HG03175 (cell line): ENCODE measurements at regions not wholly inside any gene's neighbourhood (a gene's known extent, or its start where the extent isn't known, plus 50 kb on each side); places are given as distances from the start of the nearest gene placed in this dataset.

Source experiments
- ATAC-seq: cut with Tn5 transposase; IDR thresholded peaks from one replicate; pipeline ENCODE4 v1.9.1; 2021; ENCODE audit warnings: mild to moderate bottlenecking, moderate library complexity; ENCODE audit not compliant: unreplicated experiment

- ATAC-seq: no peak
Measured at GRCh38 chr4:125072269-125072668, 242.5 kb upstream of the FAT4 start.

GRCh38 chr4:125070861-125071260 is 243.9 kb upstream of the FAT4 start:
- no peak for ATAC-seq

GRCh38 chr4:125062115-125063050 is 252.4 kb upstream of the FAT4 start:
- ATAC-seq: no peak

GRCh38 chr4:125060376-125060775 is 254.4 kb upstream of the FAT4 start:
- ATAC-seq: no peak

- no peak for ATAC-seq
Measured at GRCh38 chr4:125049711-125050110, 265.0 kb upstream of the FAT4 start.

GRCh38 chr4:125045311-125045710 is 269.4 kb upstream of the FAT4 start:
- ATAC-seq: no peak

GRCh38 chr4:125044886-125045285 is 269.9 kb upstream of the FAT4 start:
- ATAC-seq: no peak

GRCh38 chr4:125043486-125043885 is 271.3 kb upstream of the FAT4 start:
- ATAC-seq: no peak

GRCh38 chr4:125042041-125042440 is 272.7 kb upstream of the FAT4 start:
- ATAC-seq: no peak

- ATAC-seq: no peak
Measured at GRCh38 chr4:125041372-125041930, 273.3 kb upstream of the FAT4 start.

- no peak for ATAC-seq
Measured at GRCh38 chr4:125039550-125039949, 275.2 kb upstream of the FAT4 start.

GRCh38 chr4:125022855-125023501 is 291.8 kb upstream of the FAT4 start:
- ATAC-seq: no peak

GRCh38 chr4:125021189-125021588 is 293.6 kb upstream of the FAT4 start:
- no peak for ATAC-seq

GRCh38 chr4:125020089-125021034 is 294.4 kb upstream of the FAT4 start:
- no peak for ATAC-seq

GRCh38 chr4:125016892-125017299 is 297.9 kb upstream of the FAT4 start:
- no peak for ATAC-seq

- no peak for ATAC-seq
Measured at GRCh38 chr4:125013891-125014290, 300.9 kb upstream of the FAT4 start.

- ATAC-seq: no peak
Measured at GRCh38 chr4:125011646-125012045, 299.1 kb upstream of the ANKRD50 start.

GRCh38 chr4:125010796-125011503 is 298.4 kb upstream of the ANKRD50 start:
- no peak for ATAC-seq

GRCh38 chr4:125008676-125009075 is 296.1 kb upstream of the ANKRD50 start:
- ATAC-seq: no peak

GRCh38 chr4:125004676-125005075 is 292.1 kb upstream of the ANKRD50 start:
- no peak for ATAC-seq
